GM12878 (cell line): ENCODE measurements at regions not wholly inside any gene's neighbourhood (a gene's known extent, or its start where the extent isn't known, plus 50 kb on each side); places are given as distances from the start of the nearest gene placed in this dataset.

Experiments used
- BACH1 ChIP-seq: fragments of 450-650 bp; IDR thresholded peaks from 2 replicates; pipeline ENCODE4 v1.6.1; 2017; ENCODE audit warnings: mild to moderate bottlenecking, borderline replicate concordance
- BRCA1 ChIP-seq: IDR thresholded peaks from 2 replicates; pipeline ENCODE4 v1.6.1; 2011; ENCODE audit warnings: low read depth, low read length, improper control_type of control experiment
- CBX3 ChIP-seq: fragments of 200-600 bp; sonication (generic); IDR thresholded peaks from 2 replicates; pipeline ENCODE4 v1.6.1; 2016; ENCODE audit warnings: low read depth, borderline replicate concordance
- CTCF ChIP-seq, 3 experiments: IDR thresholded peaks in 2 of 3; conservative IDR thresholded peaks in 1 of 3; 2 replicates each; pipeline ENCODE4 v1.5.1; 2011; ENCODE audit warnings: low read depth in 3 of 3, low read length in 3 of 3, mild to moderate bottlenecking in 3 of 3, control low read depth in 2 of 3, moderate library complexity in 2 of 3, inconsistent platforms in 1 of 3, mixed read lengths in 1 of 3; ENCODE audit not compliant: control insufficient read depth in 2 of 3, insufficient read depth in 1 of 3; ENCODE audit errors: extremely low read depth in 1 of 3
- ETV6 ChIP-seq, 2 experiments: fragments of 450-650 bp in 1 of 2; IDR thresholded peaks in 1 of 2; conservative IDR thresholded peaks in 1 of 2; 2 replicates each; pipeline ENCODE4 v1.6.1; 2014; ENCODE audit warnings: antibody characterized with exemption in 1 of 2, borderline replicate concordance in 1 of 2, low read depth in 1 of 2, mild to moderate bottlenecking in 1 of 2, moderate library complexity in 1 of 2
- FOXM1 ChIP-seq: IDR thresholded peaks from 2 replicates; pipeline ENCODE4 v1.6.1; 2012; ENCODE audit warnings: low read depth, mild to moderate bottlenecking, inconsistent platforms, low read length, moderate library complexity
- NFIC ChIP-seq: IDR thresholded peaks from 2 replicates; pipeline ENCODE4 v1.6.1; 2012; ENCODE audit warnings: low read depth, mild to moderate bottlenecking, inconsistent platforms, low read length, moderate library complexity
- PBX3 ChIP-seq: IDR thresholded peaks from 2 replicates; pipeline ENCODE4 v1.6.1; 2011; ENCODE audit warnings: mild to moderate bottlenecking, low read depth, low read length, moderate library complexity; ENCODE audit not compliant: insufficient replicate concordance
- STAT1 ChIP-seq: fragments of 450-650 bp; conservative IDR thresholded peaks from 2 replicates; pipeline ENCODE4 v1.6.1; 2014; ENCODE audit warnings: antibody characterized with exemption, mild to moderate bottlenecking
- TF ChIP-seq, protein P1 (sequence below): IDR thresholded peaks from 2 replicates; pipeline ENCODE4 v1.6.1; 2012; ENCODE audit warnings: mild to moderate bottlenecking, low read depth, low read length
- TF ChIP-seq, protein P2 (sequence below): IDR thresholded peaks from 2 replicates; pipeline ENCODE4 v1.6.1; 2012; ENCODE audit warnings: low read depth, low read length, improper control_type of control experiment

DNA sequence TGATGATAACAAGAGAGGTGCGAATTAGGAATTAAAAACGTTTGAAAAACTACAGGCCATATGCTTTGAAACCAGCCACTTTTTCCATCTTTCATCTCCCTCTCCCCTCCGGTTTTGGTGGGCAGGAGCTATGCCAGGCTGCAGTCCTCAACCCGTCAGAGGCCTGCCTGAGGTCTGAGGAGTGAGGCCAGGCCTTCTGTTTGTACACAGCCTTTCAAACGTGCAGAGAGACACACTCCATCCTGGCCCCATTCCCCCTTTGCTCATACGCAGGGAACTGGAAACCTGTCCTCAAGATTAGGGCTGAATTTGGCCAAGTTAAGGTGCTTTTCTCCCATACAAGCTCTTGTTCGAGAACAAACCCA is 74.5 kb downstream of the ZIC5 start:
- TF ChIP-seq CTCF (IDR thresholded peaks at IDR 0.05 in 2 of 3, conservative IDR thresholded peaks at IDR 0.05 in 1 of 3; ENCODE audit: control insufficient read depth in 2 of 3, extremely low read depth in 1 of 3, insufficient read depth in 1 of 3, low read depth in 3 of 3, low read length in 3 of 3) (no peak), PBX3 (no peak), FOXM1 (no peak), ETV6 (conservative IDR thresholded peaks at IDR 0.05 in 1 of 2, IDR thresholded peaks at IDR 0.05 in 1 of 2; ENCODE audit: borderline replicate concordance in 1 of 2, low read depth in 1 of 2) (no peak), STAT1 (no peak), BACH1 (no peak), BRCA1 (no peak), CBX3 (no peak), NFIC (no peak)
- TF ChIP-seq, protein P1, sequence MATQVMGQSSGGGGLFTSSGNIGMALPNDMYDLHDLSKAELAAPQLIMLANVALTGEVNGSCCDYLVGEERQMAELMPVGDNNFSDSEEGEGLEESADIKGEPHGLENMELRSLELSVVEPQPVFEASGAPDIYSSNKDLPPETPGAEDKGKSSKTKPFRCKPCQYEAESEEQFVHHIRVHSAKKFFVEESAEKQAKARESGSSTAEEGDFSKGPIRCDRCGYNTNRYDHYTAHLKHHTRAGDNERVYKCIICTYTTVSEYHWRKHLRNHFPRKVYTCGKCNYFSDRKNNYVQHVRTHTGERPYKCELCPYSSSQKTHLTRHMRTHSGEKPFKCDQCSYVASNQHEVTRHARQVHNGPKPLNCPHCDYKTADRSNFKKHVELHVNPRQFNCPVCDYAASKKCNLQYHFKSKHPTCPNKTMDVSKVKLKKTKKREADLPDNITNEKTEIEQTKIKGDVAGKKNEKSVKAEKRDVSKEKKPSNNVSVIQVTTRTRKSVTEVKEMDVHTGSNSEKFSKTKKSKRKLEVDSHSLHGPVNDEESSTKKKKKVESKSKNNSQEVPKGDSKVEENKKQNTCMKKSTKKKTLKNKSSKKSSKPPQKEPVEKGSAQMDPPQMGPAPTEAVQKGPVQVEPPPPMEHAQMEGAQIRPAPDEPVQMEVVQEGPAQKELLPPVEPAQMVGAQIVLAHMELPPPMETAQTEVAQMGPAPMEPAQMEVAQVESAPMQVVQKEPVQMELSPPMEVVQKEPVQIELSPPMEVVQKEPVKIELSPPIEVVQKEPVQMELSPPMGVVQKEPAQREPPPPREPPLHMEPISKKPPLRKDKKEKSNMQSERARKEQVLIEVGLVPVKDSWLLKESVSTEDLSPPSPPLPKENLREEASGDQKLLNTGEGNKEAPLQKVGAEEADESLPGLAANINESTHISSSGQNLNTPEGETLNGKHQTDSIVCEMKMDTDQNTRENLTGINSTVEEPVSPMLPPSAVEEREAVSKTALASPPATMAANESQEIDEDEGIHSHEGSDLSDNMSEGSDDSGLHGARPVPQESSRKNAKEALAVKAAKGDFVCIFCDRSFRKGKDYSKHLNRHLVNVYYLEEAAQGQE: no peak
- TF ChIP-seq, protein P2, sequence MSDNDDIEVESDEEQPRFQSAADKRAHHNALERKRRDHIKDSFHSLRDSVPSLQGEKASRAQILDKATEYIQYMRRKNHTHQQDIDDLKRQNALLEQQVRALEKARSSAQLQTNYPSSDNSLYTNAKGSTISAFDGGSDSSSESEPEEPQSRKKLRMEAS: no peak
